GM12878 (cell line): ENCODE measurements at regions not wholly inside any gene's neighbourhood (a gene's known extent, or its start where the extent isn't known, plus 50 kb on each side); places are given as distances from the start of the nearest gene placed in this dataset.

Source experiments
- ATAC-seq: fragments of 200-7000 bp; cut with Tn5 transposase; 3 replicates; pipeline ENCODE4 v1.9.1; 2020; ENCODE audit warnings: mild to moderate bottlenecking, moderate library complexity
- BruUV-seq: library from RNA; stranded (reverse); fragments of 400-500 nt; replicated peaks from 2 replicates; lab custom pipeline; 2021; lab: Mats Ljungman, UMichigan
- CTCF ChIA-PET: fragments of 300-600 bp; sonication (Branson Sonifier 250); formaldehyde crosslinking; extraction: SDS; loops from one replicate; lab custom pipeline; 2021; ENCODE audit warnings: inconsistent platforms; lab: Yijun Ruan, JAX
- POLR2A ChIA-PET: fragments of 350-600 bp; formaldehyde crosslinking; extraction: SDS; loops from one replicate; lab custom pipeline; 2021; ENCODE audit warnings: inconsistent platforms; lab: Charles Lee
- RAD21 ChIA-PET: fragments of 300-600 bp; sonication (Branson Sonifier 250); formaldehyde crosslinking; loops from one replicate; lab custom pipeline; 2023; ENCODE audit warnings: antibody characterized with exemption; ENCODE audit not compliant: unreplicated experiment; lab: Charles Lee
- SMC1A ChIA-PET: fragments of 300-600 bp; sonication (Branson Sonifier 250); formaldehyde crosslinking; loops from one replicate; lab custom pipeline; 2023; ENCODE audit not compliant: unreplicated experiment, uncharacterized antibody; lab: Charles Lee
- DNase-seq: peaks from one replicate; pipeline ENCODE4 v3.0.0-alpha.2; 2011; ENCODE audit warnings: low read depth, low spot score
- FAIRE-seq: peaks from 3 replicates; lab custom pipeline; 2011; peaks lifted over from hg19 to GRCh38; lab: Jason Lieb, UNC
- H2AFZ ChIP-seq: 2 replicates; pipeline ENCODE4 v1.6.0; 2011; ENCODE audit warnings: low read depth, low read length, control low read depth; ENCODE audit not compliant: control insufficient read depth
- H3K27ac ChIP-seq: 2 replicates; pipeline ENCODE4 v1.5.1; 2011; ENCODE audit warnings: control low read depth; ENCODE audit not compliant: control insufficient read depth, insufficient read depth
- H3K27me3 ChIP-seq, 2 experiments: replicated peaks in 1 of 2; 2 replicates each; pipeline versions ENCODE4 v1.6.0 to v1.6.1; 2011; ENCODE audit warnings: low read length in 1 of 2; ENCODE audit not compliant: control insufficient read depth in 2 of 2, insufficient read depth in 2 of 2
- H3K36me3 ChIP-seq, 2 experiments: 2 replicates each; pipeline ENCODE4 v1.5.1; 2011; ENCODE audit warnings: low read length in 1 of 2; ENCODE audit not compliant: control insufficient read depth in 2 of 2, insufficient read depth in 2 of 2
- H3K4me1 ChIP-seq: 2 replicates; pipeline ENCODE4 v1.6.1; 2011; ENCODE audit warnings: mild to moderate bottlenecking, low read length, moderate library complexity, mixed read lengths; ENCODE audit not compliant: control insufficient read depth, insufficient read depth
- H3K4me2 ChIP-seq: 2 replicates; pipeline ENCODE4 v1.6.0; 2011; ENCODE audit warnings: control low read depth; ENCODE audit not compliant: control insufficient read depth, insufficient read depth
- H3K4me3 ChIP-seq: fragments of 200-600 bp; sonication (generic); 2 replicates; pipeline ENCODE4 v1.5.1; 2016
- H3K79me2 ChIP-seq: 2 replicates; pipeline ENCODE4 v1.6.0; 2011; ENCODE audit warnings: low read length; ENCODE audit not compliant: control insufficient read depth, insufficient read depth
- H3K9ac ChIP-seq: 2 replicates; pipeline ENCODE4 v1.8.0; 2011; ENCODE audit warnings: low read length, control low read depth, mixed read lengths; ENCODE audit not compliant: control insufficient read depth, insufficient read depth
- H3K9me3 ChIP-seq: replicated peaks from 3 replicates; pipeline ENCODE4 v1.5.1; 2011; ENCODE audit warnings: mild to moderate bottlenecking, low read length; ENCODE audit not compliant: control insufficient read depth, insufficient read depth
- H4K20me1 ChIP-seq: 2 replicates; pipeline ENCODE4 v1.6.0; 2011; ENCODE audit not compliant: control insufficient read depth, insufficient read depth
- ETV6 ChIP-seq, 2 experiments: fragments of 450-650 bp in 1 of 2; IDR thresholded peaks in 1 of 2; conservative IDR thresholded peaks in 1 of 2; 2 replicates each; pipeline ENCODE4 v1.6.1; 2014; ENCODE audit warnings: antibody characterized with exemption in 1 of 2, borderline replicate concordance in 1 of 2, low read depth in 1 of 2, mild to moderate bottlenecking in 1 of 2, moderate library complexity in 1 of 2
- IKZF1 ChIP-seq: fragments of 450-650 bp; conservative IDR thresholded peaks from 2 replicates; pipeline ENCODE4 v1.6.1; 2017; ENCODE audit warnings: antibody characterized with exemption, mild to moderate bottlenecking
- PAX8 ChIP-seq: fragments of 450-650 bp; IDR thresholded peaks from 2 replicates; pipeline ENCODE4 v1.6.1; 2017; ENCODE audit warnings: mild to moderate bottlenecking, moderate library complexity
- POLR2AphosphoS2 ChIP-seq: IDR thresholded peaks from 2 replicates; pipeline ENCODE4 v1.6.1; 2011; ENCODE audit warnings: low read depth, mild to moderate bottlenecking, low read length, improper control_type of control experiment, moderate library complexity
- RAD21 ChIP-seq: IDR thresholded peaks from 2 replicates; pipeline ENCODE4 v1.6.1; 2011; ENCODE audit warnings: mild to moderate bottlenecking, low read depth, low read length, moderate library complexity; ENCODE audit not compliant: insufficient read depth
- RUNX3 ChIP-seq: IDR thresholded peaks from 2 replicates; pipeline ENCODE4 v1.6.1; 2012; ENCODE audit warnings: low read length, inconsistent platforms
- YY1 ChIP-seq: IDR thresholded peaks from 2 replicates; pipeline ENCODE4 v1.6.1; 2011; ENCODE audit warnings: low read depth, mild to moderate bottlenecking, low read length
- ZBED1 ChIP-seq: IDR thresholded peaks from 2 replicates; pipeline ENCODE4 v1.6.1; 2016; ENCODE audit warnings: borderline replicate concordance
- WGBS: methylation state at CpG from one replicate; pipeline ENCODE4 v1.1.6; 2016; ENCODE audit warnings: low lambda C conversion rate; ENCODE audit not compliant: insufficient replicate concordance, insufficient coverage; ENCODE audit errors: missing lambda C conversion rate; 5-methylcytosine and 5-hydroxymethylcytosine counted together
- in situ Hi-C: fragments of 300-500 bp; cut with MboI; formaldehyde crosslinking; loops from 9 replicates; pipeline ENCODE4 v1.14.3; 2018; ENCODE audit warnings: mixed read lengths
- intact Hi-C: fragments of 100-400 bp; cut with micrococcal nuclease; formaldehyde crosslinking; loops from one replicate; pipeline ENCODE4 v1.14.2; 2022; ENCODE audit not compliant: unreplicated experiment
- TF ChIP-seq, protein P1 (sequence below): IDR thresholded peaks from 2 replicates; pipeline ENCODE4 v1.6.1; 2011; ENCODE audit warnings: borderline replicate concordance, low read depth, mild to moderate bottlenecking, moderate library complexity, mixed read lengths, low read length; ENCODE audit not compliant: insufficient read depth; ENCODE audit errors: extremely low read length
- TF ChIP-seq, protein P2 (sequence below): fragments of 450-650 bp; formaldehyde crosslinking; IDR thresholded peaks from 2 replicates; pipeline ENCODE4 v1.4.0; 2020; ENCODE audit warnings: mild to moderate bottlenecking, moderate library complexity

DNA sequence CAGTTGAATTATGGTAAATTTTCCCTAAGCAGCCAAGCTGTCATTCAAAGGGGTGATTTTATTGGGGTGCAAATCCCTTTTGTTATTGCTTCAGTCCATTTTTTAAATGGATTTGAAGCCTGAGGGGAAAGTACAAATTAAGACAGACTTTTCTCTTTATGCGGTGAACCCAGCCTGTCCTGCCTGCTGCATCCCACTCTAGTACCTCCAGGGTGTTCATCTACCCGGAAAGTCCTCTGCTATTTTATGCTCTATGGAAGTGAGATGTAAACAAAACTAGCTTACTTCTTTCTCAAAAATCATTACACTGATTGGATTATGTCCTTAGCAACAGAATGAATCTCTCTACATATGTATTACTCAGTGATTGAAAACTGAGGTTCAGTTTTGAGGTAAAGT lies 1088.9 kb upstream of the CITED2 start:
- Histone ChIP-seq H4K20me1 (no peaks in the 10 kb centered on the region), H3K79me2 (no peaks in the 10 kb centered on the region), H3K4me3 (no peak overlapping the region), H3K27me3 (no peaks in the 10 kb centered on the region), H3K4me2 (no peak overlapping the region), H3K9ac (no peak overlapping the region), H3K4me1 (no peaks in the 10 kb centered on the region), H3K9me3 (no peaks in the 10 kb centered on the region; the same call in 2 of the 3 replicates), H3K36me3 (no peaks in the 10 kb centered on the region), H3K27ac (no peak overlapping the region), H2AFZ (no peak overlapping the region)
- ChIA-PET RAD21 (no interaction called here), SMC1A (interaction anchor here (1.1 to 1.2 kb wide), 2 partner anchors 80 to 1101 kb away, joined by 3 read pairs; no protein-coding TSS in a partner anchor), POLR2A (no interaction called here), CTCF (interaction anchor here (0.8 kb wide), 1 partner anchor 1187 kb away, joined by 3 read pairs; no protein-coding TSS in a partner anchor)
- intact Hi-C loops (no loop called here), in situ Hi-C loops (no loop called here)
- FAIRE-seq (no peak), DNase-seq (no peak), ATAC-seq (no peak)
- TF ChIP-seq, protein P1, sequence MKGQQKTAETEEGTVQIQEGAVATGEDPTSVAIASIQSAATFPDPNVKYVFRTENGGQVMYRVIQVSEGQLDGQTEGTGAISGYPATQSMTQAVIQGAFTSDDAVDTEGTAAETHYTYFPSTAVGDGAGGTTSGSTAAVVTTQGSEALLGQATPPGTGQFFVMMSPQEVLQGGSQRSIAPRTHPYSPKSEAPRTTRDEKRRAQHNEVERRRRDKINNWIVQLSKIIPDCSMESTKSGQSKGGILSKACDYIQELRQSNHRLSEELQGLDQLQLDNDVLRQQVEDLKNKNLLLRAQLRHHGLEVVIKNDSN: no peak
- TF ChIP-seq RUNX3: no peak
- TF ChIP-seq PAX8: no peak
- TF ChIP-seq ETV6 (conservative IDR thresholded peaks at IDR 0.05 in 1 of 2, IDR thresholded peaks at IDR 0.05 in 1 of 2; ENCODE audit: borderline replicate concordance in 1 of 2, low read depth in 1 of 2): no peak
- no peak for TF ChIP-seq YY1
- TF ChIP-seq, protein P2, sequence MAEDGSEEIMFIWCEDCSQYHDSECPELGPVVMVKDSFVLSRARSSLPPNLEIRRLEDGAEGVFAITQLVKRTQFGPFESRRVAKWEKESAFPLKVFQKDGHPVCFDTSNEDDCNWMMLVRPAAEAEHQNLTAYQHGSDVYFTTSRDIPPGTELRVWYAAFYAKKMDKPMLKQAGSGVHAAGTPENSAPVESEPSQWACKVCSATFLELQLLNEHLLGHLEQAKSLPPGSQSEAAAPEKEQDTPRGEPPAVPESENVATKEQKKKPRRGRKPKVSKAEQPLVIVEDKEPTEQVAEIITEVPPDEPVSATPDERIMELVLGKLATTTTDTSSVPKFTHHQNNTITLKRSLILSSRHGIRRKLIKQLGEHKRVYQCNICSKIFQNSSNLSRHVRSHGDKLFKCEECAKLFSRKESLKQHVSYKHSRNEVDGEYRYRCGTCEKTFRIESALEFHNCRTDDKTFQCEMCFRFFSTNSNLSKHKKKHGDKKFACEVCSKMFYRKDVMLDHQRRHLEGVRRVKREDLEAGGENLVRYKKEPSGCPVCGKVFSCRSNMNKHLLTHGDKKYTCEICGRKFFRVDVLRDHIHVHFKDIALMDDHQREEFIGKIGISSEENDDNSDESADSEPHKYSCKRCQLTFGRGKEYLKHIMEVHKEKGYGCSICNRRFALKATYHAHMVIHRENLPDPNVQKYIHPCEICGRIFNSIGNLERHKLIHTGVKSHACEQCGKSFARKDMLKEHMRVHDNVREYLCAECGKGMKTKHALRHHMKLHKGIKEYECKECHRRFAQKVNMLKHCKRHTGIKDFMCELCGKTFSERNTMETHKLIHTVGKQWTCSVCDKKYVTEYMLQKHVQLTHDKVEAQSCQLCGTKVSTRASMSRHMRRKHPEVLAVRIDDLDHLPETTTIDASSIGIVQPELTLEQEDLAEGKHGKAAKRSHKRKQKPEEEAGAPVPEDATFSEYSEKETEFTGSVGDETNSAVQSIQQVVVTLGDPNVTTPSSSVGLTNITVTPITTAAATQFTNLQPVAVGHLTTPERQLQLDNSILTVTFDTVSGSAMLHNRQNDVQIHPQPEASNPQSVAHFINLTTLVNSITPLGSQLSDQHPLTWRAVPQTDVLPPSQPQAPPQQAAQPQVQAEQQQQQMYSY: no peak
- TF ChIP-seq RAD21: no peak
- TF ChIP-seq POLR2AphosphoS2: no peak
- TF ChIP-seq IKZF1: no peak
- no peak for TF ChIP-seq ZBED1
- BruUV-seq: no TSS peak
- WGBS: 62% methylated on average over 2 of the region's 2 CpGs
